Esophagus muscularis mucosa (tissue), 4 donors: ENCODE measurements at regions not wholly inside any gene's neighbourhood (a gene's known extent, or its start where the extent isn't known, plus 50 kb on each side); places are given as distances from the start of the nearest gene placed in this dataset.

Source experiments
- DNase-seq: peaks from one replicate; pipeline ENCODE4 v3.0.0-alpha.2; 2017; ENCODE audit errors: extremely low spot score
- H3K27ac ChIP-seq, 4 donors: fragments of 200-600 bp; sonication (generic); replicated peaks in 1 of 4; 1 replicate in 3 of 4; 2 replicates in 1 of 4; pipeline ENCODE4 v1.5.1; 2016 to 2019; ENCODE audit warnings: mild to moderate bottlenecking in 1 of 4
- H3K27me3 ChIP-seq, 4 donors: fragments of 200-600 bp; sonication (generic); one replicate each; pipeline versions ENCODE4 v1.5.1 to v1.6.0; 2016 to 2019
- H3K36me3 ChIP-seq, 4 donors: fragments of 200-600 bp; sonication (generic); one replicate each; pipeline ENCODE4 v1.5.1; 2016 to 2019
- H3K4me1 ChIP-seq, 4 donors: fragments of 200-600 bp; sonication (generic); one replicate each; pipeline ENCODE4 v1.5.1; 2016 to 2019
- H3K4me3 ChIP-seq, 4 donors: fragments of 200-600 bp; sonication (generic); 1 replicate in 2 of 4; 2 replicates in 2 of 4; pipeline ENCODE4 v1.5.1; 2016 to 2019; ENCODE audit warnings: mild to moderate bottlenecking in 4 of 4, moderate library complexity in 1 of 4
- H3K9me3 ChIP-seq, 4 donors: fragments of 200-600 bp; sonication (generic); 1 replicate in 3 of 4; 2 replicates in 1 of 4; pipeline ENCODE4 v1.5.1; 2016 to 2019
- EP300 ChIP-seq: sonication (generic); formaldehyde crosslinking; IDR thresholded peaks from one replicate; pipeline ENCODE4 v1.6.1; 2017; ENCODE audit warnings: antibody characterized with exemption
- POLR2A ChIP-seq: fragments of 450-650 bp; IDR thresholded peaks from one replicate; pipeline ENCODE4 v1.6.1; 2017; ENCODE audit warnings: antibody characterized with exemption, moderate library complexity, mild to moderate bottlenecking, low read depth
- POLR2AphosphoS5 ChIP-seq, 2 donors: sonication (generic); formaldehyde crosslinking; IDR thresholded peaks; one replicate each; pipeline ENCODE4 v1.6.1; 2017; ENCODE audit warnings: antibody characterized with exemption in 2 of 2
- WGBS: methylation state at CpG from one replicate; pipeline ENCODE4 v1.1.5; 2018; 5-methylcytosine and 5-hydroxymethylcytosine counted together
- intact Hi-C: fragments of 100-400 bp; cut with DNase I; formaldehyde crosslinking; loops from one replicate; pipeline ENCODE4 v1.15.1; 2023
- TF ChIP-seq, protein P1 (sequence below), 3 experiments: fragments of 200-600 bp in 2 of 3; fragments of 450-650 bp in 1 of 3; sonication (generic) in 2 of 3; IDR thresholded peaks; one replicate each; pipeline ENCODE4 v1.5.1; 2017 to 2019; ENCODE audit warnings: antibody characterized with exemption in 3 of 3, mild to moderate bottlenecking in 2 of 3, moderate library complexity in 1 of 3

DNA sequence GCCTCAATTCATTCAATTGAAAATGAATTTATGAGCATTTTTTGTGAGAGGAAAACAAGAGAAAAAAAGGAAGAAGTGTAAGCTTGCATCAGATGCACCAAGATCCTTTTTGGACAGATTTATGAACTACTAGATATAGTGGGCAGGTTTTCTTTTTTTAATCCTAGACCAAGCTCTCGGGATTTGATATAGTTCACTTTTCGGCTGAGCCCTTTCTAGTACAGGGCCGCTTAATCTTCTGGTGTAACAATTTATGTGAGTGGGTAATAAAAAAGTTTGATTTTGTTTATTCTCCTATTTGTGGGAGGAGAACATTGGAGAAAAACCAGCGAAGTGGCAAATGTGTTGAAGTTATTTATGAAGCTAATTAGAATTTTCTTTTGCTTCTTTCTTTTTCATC, 538.0 kb downstream of the UTRN start:
- no peak for DNase-seq
- Histone ChIP-seq H3K4me3 (no peak overlapping the region), H3K27ac (no peak overlapping the region), H3K9me3 (no peaks in the 10 kb centered on the region), H3K36me3 (peaks cover 0 to 16% (median 10%) of the 10 kb centered on the region in 4 donors), H3K4me1 (peaks cover 0 to 11% (median 0%) of the 10 kb centered on the region in 4 donors), H3K27me3 (no peaks in the 10 kb centered on the region)
- intact Hi-C loops = no loop called here
- TF ChIP-seq POLR2AphosphoS5 (IDR thresholded peaks at IDR 0.05) (no peak), POLR2A (no peak), EP300 (no peak)
- TF ChIP-seq, protein P1, sequence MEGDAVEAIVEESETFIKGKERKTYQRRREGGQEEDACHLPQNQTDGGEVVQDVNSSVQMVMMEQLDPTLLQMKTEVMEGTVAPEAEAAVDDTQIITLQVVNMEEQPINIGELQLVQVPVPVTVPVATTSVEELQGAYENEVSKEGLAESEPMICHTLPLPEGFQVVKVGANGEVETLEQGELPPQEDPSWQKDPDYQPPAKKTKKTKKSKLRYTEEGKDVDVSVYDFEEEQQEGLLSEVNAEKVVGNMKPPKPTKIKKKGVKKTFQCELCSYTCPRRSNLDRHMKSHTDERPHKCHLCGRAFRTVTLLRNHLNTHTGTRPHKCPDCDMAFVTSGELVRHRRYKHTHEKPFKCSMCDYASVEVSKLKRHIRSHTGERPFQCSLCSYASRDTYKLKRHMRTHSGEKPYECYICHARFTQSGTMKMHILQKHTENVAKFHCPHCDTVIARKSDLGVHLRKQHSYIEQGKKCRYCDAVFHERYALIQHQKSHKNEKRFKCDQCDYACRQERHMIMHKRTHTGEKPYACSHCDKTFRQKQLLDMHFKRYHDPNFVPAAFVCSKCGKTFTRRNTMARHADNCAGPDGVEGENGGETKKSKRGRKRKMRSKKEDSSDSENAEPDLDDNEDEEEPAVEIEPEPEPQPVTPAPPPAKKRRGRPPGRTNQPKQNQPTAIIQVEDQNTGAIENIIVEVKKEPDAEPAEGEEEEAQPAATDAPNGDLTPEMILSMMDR (IDR thresholded peaks at IDR 0.05) = no peak
- WGBS = 92% methylated on average over 4 of the region's 4 CpGs

DNA sequence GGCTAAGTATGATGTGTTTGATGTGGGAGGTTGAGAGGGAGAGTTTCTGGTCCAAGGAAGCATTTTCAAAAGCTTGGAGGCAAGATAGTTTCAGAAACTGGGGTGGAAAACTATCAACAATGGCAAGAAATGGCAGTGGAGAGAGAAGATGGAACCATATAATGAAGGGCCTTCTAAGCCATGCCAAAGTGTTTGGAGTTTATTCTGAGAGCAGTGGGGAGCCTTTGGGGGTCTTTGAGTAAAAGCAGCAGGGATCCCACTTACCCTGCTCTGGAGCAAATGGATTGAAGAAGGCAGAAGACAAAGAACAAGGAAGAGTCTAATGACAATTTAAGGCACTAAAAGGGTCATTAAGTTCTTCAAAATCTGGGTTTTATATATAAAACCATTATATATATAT, 538.9 kb downstream of the UTRN start:
- intact Hi-C loops = no loop called here
- Histone ChIP-seq H3K27ac (no peak overlapping the region), H3K4me3 (no peak overlapping the region), H3K9me3 (no peaks in the 10 kb centered on the region), H3K4me1 (peaks cover 0 to 11% (median 0%) of the 10 kb centered on the region in 4 donors), H3K36me3 (peaks cover 0 to 24% (median 15%) of the 10 kb centered on the region in 4 donors), H3K27me3 (no peaks in the 10 kb centered on the region)
- TF ChIP-seq POLR2A (no peak), EP300 (no peak), POLR2AphosphoS5 (IDR thresholded peaks at IDR 0.05) (no peak)
- TF ChIP-seq, protein P1 (IDR thresholded peaks at IDR 0.05) = no peak
- DNase-seq = no peak

DNA sequence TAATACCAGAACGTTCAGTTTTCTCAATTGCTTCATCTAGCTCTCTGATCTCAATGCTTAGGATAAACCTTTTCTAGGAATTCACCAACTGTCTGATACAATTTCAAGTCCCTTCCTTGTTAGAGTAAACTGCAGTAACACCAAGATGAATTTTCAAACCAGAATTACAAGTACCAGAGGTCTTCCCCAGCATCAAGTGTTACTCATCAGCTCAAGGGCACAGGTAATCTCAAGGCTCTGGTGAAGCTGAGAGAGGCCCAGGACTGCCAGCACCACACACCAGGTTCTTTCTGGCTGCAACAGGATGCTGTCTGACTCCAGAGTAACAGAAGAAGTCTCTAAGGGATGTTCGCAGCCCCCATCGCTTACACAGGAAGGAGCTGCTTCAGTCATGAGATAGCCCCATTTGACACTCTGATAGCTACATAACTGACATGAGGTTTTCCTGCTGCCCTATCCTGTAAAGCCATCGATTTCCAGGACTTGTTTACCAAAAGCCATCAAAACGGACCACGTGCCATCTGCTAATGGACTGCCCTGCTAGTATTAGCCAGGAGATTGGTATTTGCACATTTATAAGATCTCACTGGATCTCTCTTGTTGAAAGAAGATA, 549.4 kb downstream of the UTRN start:
- 82% methylated on average over 6 of the region's 6 CpGs for WGBS
- Histone ChIP-seq H3K4me3 (no peak overlapping the region), H3K36me3 (peaks cover 8 to 63% (median 49%) of the 10 kb centered on the region in 4 donors), H3K9me3 (no peaks in the 10 kb centered on the region), H3K27ac (no peak overlapping the region), H3K4me1 (no peaks in the 10 kb centered on the region), H3K27me3 (no peaks in the 10 kb centered on the region)
- DNase-seq = no peak
- TF ChIP-seq POLR2AphosphoS5 (IDR thresholded peaks at IDR 0.05) = no peak
- TF ChIP-seq EP300 = no peak
- no peak for TF ChIP-seq POLR2A
- TF ChIP-seq, protein P1 (IDR thresholded peaks at IDR 0.05) = no peak
- intact Hi-C loops = no loop called here

DNA sequence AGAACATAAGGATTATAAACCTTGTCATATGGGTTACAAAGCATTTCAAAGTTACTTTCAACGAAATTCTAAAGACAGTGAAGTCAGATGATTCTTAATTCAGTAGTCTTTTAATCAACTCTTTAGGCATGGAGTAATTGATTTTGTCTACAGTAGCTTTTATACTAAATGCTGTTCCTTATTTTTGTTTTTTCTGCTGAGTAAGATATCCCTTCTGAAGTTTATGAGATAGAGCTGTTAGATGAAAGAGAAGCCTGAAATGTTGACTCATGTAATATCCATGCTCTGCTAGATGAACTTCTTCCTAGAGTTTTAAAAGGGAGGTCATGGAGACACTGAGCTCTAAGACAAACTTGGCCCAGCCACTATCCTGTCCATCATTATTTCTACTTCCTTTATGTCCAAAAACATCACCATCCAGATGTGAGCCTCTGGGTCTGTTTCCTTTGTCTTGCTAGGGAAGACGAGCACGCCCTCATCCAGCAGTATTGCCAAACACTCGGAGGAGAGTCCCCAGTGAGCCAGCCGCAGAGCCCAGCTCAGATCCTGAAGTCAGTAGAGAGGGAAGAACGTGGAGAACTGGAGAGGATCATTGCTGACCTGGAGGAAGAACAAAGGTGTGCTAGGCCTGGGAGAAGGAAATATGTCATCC, 550.3 kb downstream of the UTRN start:
- no peaks in the 10 kb centered on the region for H3K4me1 ChIP-seq
- H3K9me3 ChIP-seq = no peaks in the 10 kb centered on the region
- no peaks in the 10 kb centered on the region for H3K27me3 ChIP-seq
- no peak for DNase-seq
- no peak overlapping the region for H3K4me3 ChIP-seq
- TF ChIP-seq POLR2A (no peak), EP300 (no peak), POLR2AphosphoS5 (IDR thresholded peaks at IDR 0.05) (no peak)
- TF ChIP-seq, protein P1 (IDR thresholded peaks at IDR 0.05) = no peak
- intact Hi-C loops = no loop called here
- peaks cover 11 to 69% (median 53%) of the 10 kb centered on the region in 4 donors for H3K36me3 ChIP-seq
- no peak overlapping the region for H3K27ac ChIP-seq
- WGBS = 96% methylated on average over 6 of the region's 6 CpGs
